Activated B cell treated with CpG ODN at 0.5 μM for 24 hours (primary cell): ENCODE measurements at regions not wholly inside any gene's neighbourhood (a gene's known extent, or its start where the extent isn't known, plus 50 kb on each side); places are given as distances from the start of the nearest gene placed in this dataset.

ENCODE experiments used
- ATAC-seq: fragments of 200-7000 bp; cut with Tn5 transposase; one replicate; pipeline ENCODE4 v1.10.0; 2021; ENCODE audit warnings: low read depth, mild to moderate bottlenecking, moderate library complexity
- CTCF ChIA-PET: fragments of 350-600 bp; sonication (Branson Sonifier 250); formaldehyde crosslinking; loops from one replicate; lab custom pipeline; 2021; ENCODE audit warnings: antibody characterized with exemption; lab: Charles Lee
- POLR2A ChIA-PET: fragments of 350-600 bp; sonication (Branson Sonifier 250); formaldehyde crosslinking; loops from one replicate; lab custom pipeline; 2021; ENCODE audit warnings: antibody characterized with exemption; lab: Charles Lee
- DNase-seq: peaks from one replicate; pipeline ENCODE4 v3.0.0; 2022
- H3K27ac Mint-ChIP-seq: one replicate; pipeline ENCODE4 v1.8.0; 2020; ENCODE audit warnings: mixed read lengths
- H3K27me3 Mint-ChIP-seq: one replicate; pipeline ENCODE4 v1.8.0; 2021; ENCODE audit warnings: mixed read lengths
- H3K36me3 Mint-ChIP-seq: one replicate; pipeline ENCODE4 v1.8.0; 2021; ENCODE audit warnings: low read depth, mixed read lengths
- H3K4me1 Mint-ChIP-seq: one replicate; pipeline ENCODE4 v1.8.0; 2021; ENCODE audit warnings: mixed read lengths
- H3K4me3 Mint-ChIP-seq: one replicate; pipeline ENCODE4 v1.8.0; 2020; ENCODE audit warnings: mild to moderate bottlenecking, mixed read lengths
- H3K9me3 Mint-ChIP-seq: one replicate; pipeline ENCODE4 v1.8.0; 2020; ENCODE audit warnings: mixed read lengths
- intact Hi-C: fragments of 100-400 bp; cut with micrococcal nuclease; formaldehyde crosslinking; loops from one replicate; pipeline ENCODE4 v1.15.1; 2024
- TF ChIP-seq, protein P1 (sequence below): fragments of 200-600 bp; IDR thresholded peaks from one replicate; pipeline ENCODE4 v1.8.0; 2022; ENCODE audit warnings: antibody characterized with exemption, mild to moderate bottlenecking

DNA sequence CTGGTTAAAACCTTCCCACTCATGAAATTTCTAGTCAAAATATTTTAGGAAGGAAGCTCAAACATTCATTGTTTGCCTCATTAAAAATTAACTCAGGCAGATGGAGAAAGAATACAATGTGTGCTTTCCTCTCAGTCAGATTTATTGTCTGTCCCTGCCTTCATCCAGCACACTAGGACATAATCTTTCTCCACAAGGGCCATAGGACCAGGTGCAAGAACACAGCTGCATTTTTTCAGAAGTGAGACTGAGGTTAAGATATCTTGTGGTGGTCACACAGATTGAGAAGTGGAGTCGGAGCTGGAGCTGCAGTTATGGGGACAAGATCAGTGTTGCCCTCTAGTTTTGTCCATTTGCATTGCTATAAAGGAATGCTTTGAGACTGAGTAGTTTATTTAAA, 666.3 kb downstream of the CCSER2 start:
- no peak for DNase-seq
- intact Hi-C loops = no loop called here
- no peak overlapping the region for H3K4me3 Mint-ChIP-seq
- ChIA-PET POLR2A (no interaction called here), CTCF (no interaction called here)
- no peak overlapping the region for H3K27ac Mint-ChIP-seq
- no peaks in the 10 kb centered on the region for H3K9me3 Mint-ChIP-seq
- no peaks in the 10 kb centered on the region for H3K36me3 Mint-ChIP-seq
- no peak for ATAC-seq
- TF ChIP-seq, protein P1, sequence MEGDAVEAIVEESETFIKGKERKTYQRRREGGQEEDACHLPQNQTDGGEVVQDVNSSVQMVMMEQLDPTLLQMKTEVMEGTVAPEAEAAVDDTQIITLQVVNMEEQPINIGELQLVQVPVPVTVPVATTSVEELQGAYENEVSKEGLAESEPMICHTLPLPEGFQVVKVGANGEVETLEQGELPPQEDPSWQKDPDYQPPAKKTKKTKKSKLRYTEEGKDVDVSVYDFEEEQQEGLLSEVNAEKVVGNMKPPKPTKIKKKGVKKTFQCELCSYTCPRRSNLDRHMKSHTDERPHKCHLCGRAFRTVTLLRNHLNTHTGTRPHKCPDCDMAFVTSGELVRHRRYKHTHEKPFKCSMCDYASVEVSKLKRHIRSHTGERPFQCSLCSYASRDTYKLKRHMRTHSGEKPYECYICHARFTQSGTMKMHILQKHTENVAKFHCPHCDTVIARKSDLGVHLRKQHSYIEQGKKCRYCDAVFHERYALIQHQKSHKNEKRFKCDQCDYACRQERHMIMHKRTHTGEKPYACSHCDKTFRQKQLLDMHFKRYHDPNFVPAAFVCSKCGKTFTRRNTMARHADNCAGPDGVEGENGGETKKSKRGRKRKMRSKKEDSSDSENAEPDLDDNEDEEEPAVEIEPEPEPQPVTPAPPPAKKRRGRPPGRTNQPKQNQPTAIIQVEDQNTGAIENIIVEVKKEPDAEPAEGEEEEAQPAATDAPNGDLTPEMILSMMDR = no peak
- no peaks in the 10 kb centered on the region for H3K4me1 Mint-ChIP-seq
- no peaks in the 10 kb centered on the region for H3K27me3 Mint-ChIP-seq

DNA sequence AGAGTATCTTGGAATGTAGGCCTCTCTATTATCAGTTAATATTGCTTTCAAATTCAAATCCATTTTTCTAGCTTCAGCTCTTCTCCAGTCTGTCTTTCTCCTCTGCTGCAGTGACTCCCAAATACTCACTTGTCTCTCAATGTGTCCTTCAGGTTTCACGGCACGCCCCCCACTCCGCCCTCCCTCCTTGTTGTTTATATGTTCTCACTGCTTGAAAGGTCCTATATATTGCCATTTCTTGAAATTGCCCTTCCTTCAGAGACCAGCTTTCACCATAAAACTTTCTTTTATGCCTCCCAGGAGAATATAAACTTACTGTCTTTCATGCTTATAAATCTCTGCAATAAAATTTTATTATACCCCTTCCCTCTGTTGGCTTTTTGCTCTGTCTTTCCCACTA, 668.2 kb downstream of the CCSER2 start:
- H3K36me3 Mint-ChIP-seq = no peaks in the 10 kb centered on the region
- no peaks in the 10 kb centered on the region for H3K27me3 Mint-ChIP-seq
- no peak overlapping the region for H3K27ac Mint-ChIP-seq
- ChIA-PET CTCF (no interaction called here), POLR2A (no interaction called here)
- no peak overlapping the region for H3K4me3 Mint-ChIP-seq
- DNase-seq (no peak), ATAC-seq (no peak)
- no peaks in the 10 kb centered on the region for H3K9me3 Mint-ChIP-seq
- TF ChIP-seq, protein P1 = no peak
- no peaks in the 10 kb centered on the region for H3K4me1 Mint-ChIP-seq
- intact Hi-C loops = no loop called here

DNA sequence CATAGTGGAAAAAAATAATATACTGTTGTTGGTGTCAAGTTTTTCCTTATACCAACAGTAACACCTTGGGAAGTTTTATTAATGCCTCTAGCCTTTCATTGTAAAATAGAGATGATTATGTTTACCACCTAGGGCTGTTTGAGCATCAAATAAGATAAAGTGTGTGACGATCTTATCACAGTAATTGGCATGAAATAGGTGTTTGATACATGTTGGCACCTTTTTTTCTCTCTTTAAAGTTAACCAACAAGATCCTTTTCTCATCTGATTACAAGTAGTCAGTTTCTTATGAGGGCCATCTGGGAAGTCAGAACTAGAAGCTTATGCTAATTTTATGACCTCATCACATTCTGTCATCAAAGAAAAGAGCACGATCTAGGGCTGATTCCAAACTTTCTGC, 669.5 kb downstream of the CCSER2 start:
- Mint-ChIP-seq H3K27ac (no peak overlapping the region), H3K4me3 (no peak overlapping the region), H3K27me3 (no peaks in the 10 kb centered on the region), H3K4me1 (no peaks in the 10 kb centered on the region), H3K9me3 (no peaks in the 10 kb centered on the region), H3K36me3 (no peaks in the 10 kb centered on the region)
- intact Hi-C loops = no loop called here
- ChIA-PET CTCF (no interaction called here), POLR2A (no interaction called here)
- ATAC-seq (no peak), DNase-seq (no peak)
- TF ChIP-seq, protein P1 = no peak

DNA sequence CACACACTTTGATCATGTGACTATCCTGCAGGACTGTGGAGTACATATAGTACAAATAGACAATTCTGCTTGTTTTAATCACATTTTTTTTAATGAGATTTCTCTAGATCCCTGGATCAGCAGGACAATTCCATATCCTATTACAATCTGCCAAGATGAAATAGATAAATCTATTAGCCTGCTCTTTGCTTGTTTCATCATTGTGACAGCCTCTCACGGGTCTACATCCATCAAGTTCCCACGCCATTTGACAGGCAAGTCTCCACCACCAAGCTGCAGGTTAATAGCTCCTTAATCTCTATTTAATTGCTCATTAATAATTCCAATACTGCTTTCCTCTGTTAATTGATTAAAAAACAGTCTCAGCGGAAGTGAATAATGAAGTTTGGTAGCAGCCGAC, 671.5 kb downstream of the CCSER2 start:
- no peak for ATAC-seq
- H3K9me3 Mint-ChIP-seq = no peaks in the 10 kb centered on the region
- TF ChIP-seq, protein P1 = no peak
- no peaks in the 10 kb centered on the region for H3K4me1 Mint-ChIP-seq
- DNase-seq = no peak
- ChIA-PET CTCF (no interaction called here), POLR2A (no interaction called here)
- H3K27ac Mint-ChIP-seq = no peak overlapping the region
- H3K27me3 Mint-ChIP-seq = no peaks in the 10 kb centered on the region
- no peaks in the 10 kb centered on the region for H3K36me3 Mint-ChIP-seq
- no peak overlapping the region for H3K4me3 Mint-ChIP-seq
- intact Hi-C loops = no loop called here

DNA sequence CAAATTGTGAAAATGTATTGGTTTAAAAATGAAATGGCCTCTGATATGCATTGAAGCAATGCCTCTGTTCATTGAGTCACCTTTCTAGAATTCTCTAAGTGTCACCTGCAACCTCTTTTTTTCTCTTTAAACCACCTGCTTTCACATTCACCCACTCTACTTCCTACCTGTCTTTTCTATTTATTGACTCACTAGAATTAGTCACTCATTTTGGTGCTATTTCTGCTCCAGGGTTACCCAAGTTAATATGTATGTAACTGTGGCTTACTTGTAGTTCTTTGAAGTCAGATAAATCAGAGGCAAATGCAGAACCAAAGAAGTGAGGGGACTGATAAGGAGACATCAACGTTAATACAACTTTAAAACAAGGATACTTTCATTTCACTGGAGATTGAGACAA, 674.7 kb downstream of the CCSER2 start:
- ChIA-PET CTCF (no interaction called here), POLR2A (no interaction called here)
- Mint-ChIP-seq H3K9me3 (no peaks in the 10 kb centered on the region), H3K27ac (no peak overlapping the region), H3K4me3 (no peak overlapping the region), H3K36me3 (no peaks in the 10 kb centered on the region), H3K4me1 (no peaks in the 10 kb centered on the region), H3K27me3 (no peaks in the 10 kb centered on the region)
- DNase-seq (no peak), ATAC-seq (no peak)
- intact Hi-C loops = no loop called here
- TF ChIP-seq, protein P1 = no peak
